ENCODE measurements at regions not wholly inside any gene's neighbourhood (a gene's known extent, or its start where the extent isn't known, plus 50 kb on each side); places are given as distances from the start of the nearest gene placed in this dataset.

GRCh38 chr10:2022401-2022800 lies 285.1 kb upstream of the ADARB2 start:
- H3K9ac ChIP-seq (ENCODE audit: low read depth, low read length) = no peak overlapping the region
- no peak overlapping the region for H3K4me3 ChIP-seq (ENCODE audit: low read depth in 1 of 2, low read length in 2 of 2)
- no peaks in the 10 kb centered on the region for H3K27me3 ChIP-seq (ENCODE audit: insufficient read depth, low read length, poor library complexity)
- H3K79me2 ChIP-seq (ENCODE audit: insufficient read depth, low read length) = no peaks in the 10 kb centered on the region
- no peak overlapping the region for H2AFZ ChIP-seq (ENCODE audit: low read depth, low read length)
- H3K27ac ChIP-seq (ENCODE audit: low read length) = no peak overlapping the region
- H3K9me3 ChIP-seq (ENCODE audit: insufficient read depth, low read length, severe bottlenecking) = no peaks in the 10 kb centered on the region
- DNase-seq (no peak), ATAC-seq (ENCODE audit: insufficient read depth, low read depth) (no peak)
- no peak for TF ChIP-seq EZH2 (IDR thresholded peaks at IDR 0.05; ENCODE audit: borderline replicate concordance, low read depth, low read length, severe bottlenecking)
- no peak for TF ChIP-seq CTCF (IDR thresholded peaks at IDR 0.05; ENCODE audit: borderline replicate concordance, extremely low read depth, low read length, poor library complexity, severe bottlenecking)
- H4K20me1 ChIP-seq (ENCODE audit: insufficient read depth, low read length) = no peaks in the 10 kb centered on the region
- no peak overlapping the region for H3K4me2 ChIP-seq (ENCODE audit: insufficient read depth, low read length)
- H3K4me1 ChIP-seq (ENCODE audit: insufficient read depth, low read length) = no peaks in the 10 kb centered on the region
- H3K36me3 ChIP-seq (ENCODE audit: insufficient read depth, low read length) = no peaks in the 10 kb centered on the region

GRCh38 chr10:2020836-2021235 lies 283.5 kb upstream of the ADARB2 start:
- H3K4me3 ChIP-seq (ENCODE audit: low read depth in 1 of 2, low read length in 2 of 2) = no peak overlapping the region
- H3K27ac ChIP-seq (ENCODE audit: low read length) = no peak overlapping the region
- H3K4me2 ChIP-seq (ENCODE audit: insufficient read depth, low read length) = no peak overlapping the region
- DNase-seq = no peak
- no peaks in the 10 kb centered on the region for H3K27me3 ChIP-seq (ENCODE audit: insufficient read depth, low read length, poor library complexity)
- H3K9ac ChIP-seq (ENCODE audit: low read depth, low read length) = no peak overlapping the region
- no peak overlapping the region for H2AFZ ChIP-seq (ENCODE audit: low read depth, low read length)
- H3K79me2 ChIP-seq (ENCODE audit: insufficient read depth, low read length) = no peaks in the 10 kb centered on the region
- H3K36me3 ChIP-seq (ENCODE audit: insufficient read depth, low read length) = no peaks in the 10 kb centered on the region
- H4K20me1 ChIP-seq (ENCODE audit: insufficient read depth, low read length) = no peaks in the 10 kb centered on the region
- no peak for TF ChIP-seq EZH2 (IDR thresholded peaks at IDR 0.05; ENCODE audit: borderline replicate concordance, low read depth, low read length, severe bottlenecking)
- no peak for TF ChIP-seq CTCF (IDR thresholded peaks at IDR 0.05; ENCODE audit: borderline replicate concordance, extremely low read depth, low read length, poor library complexity, severe bottlenecking)
- no peaks in the 10 kb centered on the region for H3K9me3 ChIP-seq (ENCODE audit: insufficient read depth, low read length, severe bottlenecking)
- ATAC-seq (ENCODE audit: insufficient read depth, low read depth) = no peak
- no peaks in the 10 kb centered on the region for H3K4me1 ChIP-seq (ENCODE audit: insufficient read depth, low read length)

- Histone ChIP-seq H3K4me3 (ENCODE audit: low read depth in 1 of 2, low read length in 2 of 2) (no peak overlapping the region), H3K27me3 (ENCODE audit: insufficient read depth, low read length, poor library complexity) (no peaks in the 10 kb centered on the region), H3K4me1 (ENCODE audit: insufficient read depth, low read length) (no peaks in the 10 kb centered on the region), H3K79me2 (ENCODE audit: insufficient read depth, low read length) (no peaks in the 10 kb centered on the region), H3K4me2 (ENCODE audit: insufficient read depth, low read length) (no peak overlapping the region), H3K27ac (ENCODE audit: low read length) (no peak overlapping the region), H4K20me1 (ENCODE audit: insufficient read depth, low read length) (no peaks in the 10 kb centered on the region), H3K36me3 (ENCODE audit: insufficient read depth, low read length) (no peaks in the 10 kb centered on the region), H3K9ac (ENCODE audit: low read depth, low read length) (no peak overlapping the region), H3K9me3 (ENCODE audit: insufficient read depth, low read length, severe bottlenecking) (no peaks in the 10 kb centered on the region), H2AFZ (ENCODE audit: low read depth, low read length) (no peak overlapping the region)
- ATAC-seq (ENCODE audit: insufficient read depth, low read depth) (no peak), DNase-seq (no peak)
- TF ChIP-seq EZH2 (IDR thresholded peaks at IDR 0.05; ENCODE audit: borderline replicate concordance, low read depth, low read length, severe bottlenecking) = no peak
- no peak for TF ChIP-seq CTCF (IDR thresholded peaks at IDR 0.05; ENCODE audit: borderline replicate concordance, extremely low read depth, low read length, poor library complexity, severe bottlenecking)
Observed at GRCh38 chr10:2019803-2020202, 282.5 kb upstream of the ADARB2 start.

GRCh38 chr10:2019281-2019680 lies 282.0 kb upstream of the ADARB2 start:
- Histone ChIP-seq H3K27me3 (ENCODE audit: insufficient read depth, low read length, poor library complexity) (no peaks in the 10 kb centered on the region), H3K79me2 (ENCODE audit: insufficient read depth, low read length) (no peaks in the 10 kb centered on the region), H3K27ac (ENCODE audit: low read length) (no peak overlapping the region), H2AFZ (ENCODE audit: low read depth, low read length) (no peak overlapping the region), H3K4me3 (ENCODE audit: low read depth in 1 of 2, low read length in 2 of 2) (no peak overlapping the region), H3K4me1 (ENCODE audit: insufficient read depth, low read length) (no peaks in the 10 kb centered on the region), H3K9ac (ENCODE audit: low read depth, low read length) (no peak overlapping the region), H4K20me1 (ENCODE audit: insufficient read depth, low read length) (no peaks in the 10 kb centered on the region), H3K9me3 (ENCODE audit: insufficient read depth, low read length, severe bottlenecking) (no peaks in the 10 kb centered on the region), H3K4me2 (ENCODE audit: insufficient read depth, low read length) (no peak overlapping the region), H3K36me3 (ENCODE audit: insufficient read depth, low read length) (no peaks in the 10 kb centered on the region)
- ATAC-seq (ENCODE audit: insufficient read depth, low read depth) (no peak), DNase-seq (no peak)
- TF ChIP-seq EZH2 (IDR thresholded peaks at IDR 0.05; ENCODE audit: borderline replicate concordance, low read depth, low read length, severe bottlenecking) = no peak
- no peak for TF ChIP-seq CTCF (IDR thresholded peaks at IDR 0.05; ENCODE audit: borderline replicate concordance, extremely low read depth, low read length, poor library complexity, severe bottlenecking)

Data from DND-41 (cell line).